Colonic mucosa (tissue), 4 donors: ENCODE measurements at regions not wholly inside any gene's neighbourhood (a gene's known extent, or its start where the extent isn't known, plus 50 kb on each side); places are given as distances from the start of the nearest gene placed in this dataset.
"Not testable (repeated sequence)": the region's sequence is repeated elsewhere in the genome, so short reads cannot be mapped to it uniquely, and the experiment has no call there.

Source experiments
- DNase-seq: peaks from one replicate; pipeline ENCODE4 v3.0.0-alpha.2; 2020
- H3K27ac ChIP-seq: fragments of 200-600 bp; one replicate; pipeline ENCODE4 v1.8.0; 2021
- H3K27me3 ChIP-seq: fragments of 200-600 bp; one replicate; pipeline ENCODE4 v1.8.0; 2021
- H3K36me3 ChIP-seq: fragments of 200-600 bp; one replicate; pipeline ENCODE4 v1.8.0; 2021
- H3K4me1 ChIP-seq: fragments of 200-600 bp; one replicate; pipeline ENCODE4 v1.8.0; 2021; ENCODE audit warnings: mild to moderate bottlenecking
- H3K4me3 ChIP-seq: fragments of 200-600 bp; one replicate; pipeline ENCODE4 v1.8.0; 2021
- H3K9ac ChIP-seq, 2 donors: one replicate each; pipeline ENCODE4 v1.7.0; 2013; ENCODE audit warnings: control low read depth in 2 of 2, low read depth in 2 of 2, low read length in 2 of 2
- H3K9me3 ChIP-seq: fragments of 200-600 bp; one replicate; pipeline ENCODE4 v1.8.0; 2021
- CTCF ChIP-seq: fragments of 200-600 bp; IDR thresholded peaks from one replicate; pipeline ENCODE4 v1.8.0; 2022; ENCODE audit warnings: antibody characterized with exemption, mild to moderate bottlenecking
- intact Hi-C: fragments of 100-400 bp; cut with DNase I; formaldehyde crosslinking; loops from one replicate; pipeline ENCODE4 v1.14.1; 2022
- donor health status: healthy.
- donor health status: DM: no; HTN: no; CAD: no.
- donor health status: DM: no; HTN: no; CAD: no.

DNA sequence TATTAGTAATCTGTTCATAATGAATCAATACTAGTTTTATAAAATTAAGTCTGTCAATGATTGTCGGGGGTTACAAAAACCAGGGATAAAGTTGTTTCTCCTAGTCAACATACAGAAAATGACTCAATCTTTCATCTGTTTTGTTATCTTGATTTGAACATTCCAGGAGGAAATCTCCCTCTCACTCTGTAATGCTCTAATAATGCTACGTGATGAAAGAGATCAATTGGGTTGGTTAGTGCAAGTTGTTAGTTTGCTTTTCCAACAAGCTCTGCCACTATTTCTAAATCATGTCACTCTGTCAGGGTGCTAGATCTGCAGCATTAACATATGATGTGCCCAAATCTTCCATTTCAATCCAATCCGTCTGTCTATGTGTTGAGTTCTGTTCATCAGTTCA, 379.5 kb upstream of the GJE1 start:
- Histone ChIP-seq H3K4me3 (no peak overlapping the region), H3K27me3 (no peaks in the 10 kb centered on the region), H3K27ac (no peak overlapping the region), H3K36me3 (no peaks in the 10 kb centered on the region), H3K9ac (no peak overlapping the region), H3K4me1 (no peaks in the 10 kb centered on the region), H3K9me3 (no peaks in the 10 kb centered on the region)
- no peak for TF ChIP-seq CTCF
- intact Hi-C loops, result no loop called here
- no peak for DNase-seq

DNA sequence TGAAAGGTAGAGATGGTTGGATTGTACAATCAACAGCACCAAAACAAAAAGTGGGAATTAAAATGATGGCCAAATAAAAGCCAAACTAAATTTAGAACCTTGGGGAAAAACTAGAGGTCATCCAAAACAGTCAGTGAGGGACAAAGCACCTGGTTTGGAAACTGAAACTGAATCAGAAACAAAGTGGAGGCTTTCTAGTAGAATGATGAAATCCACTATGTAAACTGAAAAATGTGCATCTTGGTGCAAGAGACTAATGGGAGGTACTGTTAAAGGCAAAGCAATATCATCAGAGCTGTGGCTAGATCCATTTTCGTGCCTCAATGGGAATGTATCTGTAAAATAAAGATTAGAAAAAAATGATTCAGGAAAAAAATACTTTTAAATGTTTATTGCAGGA, 380.0 kb upstream of the GJE1 start:
- H3K9ac ChIP-seq, result no peak overlapping the region
- H3K36me3 ChIP-seq, result no peaks in the 10 kb centered on the region
- H3K27me3 ChIP-seq, result no peaks in the 10 kb centered on the region
- intact Hi-C loops, result no loop called here
- no peak for DNase-seq
- no peak for TF ChIP-seq CTCF
- H3K4me3 ChIP-seq, result no peak overlapping the region
- H3K4me1 ChIP-seq, result no peaks in the 10 kb centered on the region
- no peak overlapping the region for H3K27ac ChIP-seq
- H3K9me3 ChIP-seq, result no peaks in the 10 kb centered on the region

GRCh38 chr6:141746324-141746723, 386.4 kb upstream of the GJE1 start:
- H3K27me3 ChIP-seq, DNase-seq, intact Hi-C loops, H3K9me3 ChIP-seq, H3K36me3 ChIP-seq, H3K27ac ChIP-seq, H3K4me3 ChIP-seq, H3K9ac ChIP-seq, H3K4me1 ChIP-seq: not testable (repeated sequence)

- Histone ChIP-seq H3K9ac (no peak overlapping the region), H3K27ac (no peak overlapping the region), H3K9me3 (no peaks in the 10 kb centered on the region), H3K4me3 (no peak overlapping the region), H3K27me3 (no peaks in the 10 kb centered on the region), H3K36me3 (no peaks in the 10 kb centered on the region), H3K4me1 (no peaks in the 10 kb centered on the region)
- TF ChIP-seq CTCF, result no peak
- DNase-seq, result no peak
- intact Hi-C loops, result no loop called here
Observed at GRCh38 chr6:141744971-141745370, 387.8 kb upstream of the GJE1 start.

DNA sequence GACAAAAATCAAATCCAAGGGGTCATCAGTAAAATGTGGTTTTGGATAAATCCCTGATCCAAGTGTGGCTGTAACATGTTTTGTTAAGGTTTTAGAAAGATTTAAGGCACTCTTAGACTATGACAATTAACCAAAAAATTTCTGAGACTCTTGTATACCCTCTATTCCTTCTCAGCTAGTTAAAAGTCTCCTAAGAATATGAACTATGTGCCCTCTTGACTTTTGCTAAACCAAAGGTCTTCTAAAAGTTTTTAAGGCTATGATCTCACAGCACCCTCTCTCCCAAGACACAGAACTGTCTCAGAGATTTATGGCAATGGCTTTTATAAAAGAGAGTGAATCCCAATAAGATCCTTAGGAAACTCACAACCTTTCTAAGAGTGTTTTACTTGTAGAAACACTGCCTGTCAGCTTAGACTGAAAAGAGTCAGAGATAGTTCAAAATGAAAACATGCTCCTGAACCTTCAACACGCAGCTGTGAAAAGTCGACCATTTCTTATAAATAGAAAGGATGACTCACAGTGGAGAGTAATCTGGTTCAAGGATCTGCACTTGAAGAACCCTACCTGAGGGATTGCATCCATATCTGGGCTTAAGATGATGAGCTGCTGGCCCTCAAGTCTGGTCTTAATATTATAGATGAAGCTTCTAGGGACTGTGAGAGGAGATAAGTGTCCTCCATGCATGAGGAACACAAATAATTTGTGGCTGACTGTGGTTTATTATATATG, 388.4 kb upstream of the GJE1 start:
- no peak for DNase-seq
- H3K9ac ChIP-seq, result no peak overlapping the region
- TF ChIP-seq CTCF, result no peak
- H3K27me3 ChIP-seq, result no peaks in the 10 kb centered on the region
- no peaks in the 10 kb centered on the region for H3K9me3 ChIP-seq
- no peak overlapping the region for H3K4me3 ChIP-seq
- H3K36me3 ChIP-seq, result no peaks in the 10 kb centered on the region
- no peak overlapping the region for H3K27ac ChIP-seq
- intact Hi-C loops, result no loop called here
- no peaks in the 10 kb centered on the region for H3K4me1 ChIP-seq

DNA sequence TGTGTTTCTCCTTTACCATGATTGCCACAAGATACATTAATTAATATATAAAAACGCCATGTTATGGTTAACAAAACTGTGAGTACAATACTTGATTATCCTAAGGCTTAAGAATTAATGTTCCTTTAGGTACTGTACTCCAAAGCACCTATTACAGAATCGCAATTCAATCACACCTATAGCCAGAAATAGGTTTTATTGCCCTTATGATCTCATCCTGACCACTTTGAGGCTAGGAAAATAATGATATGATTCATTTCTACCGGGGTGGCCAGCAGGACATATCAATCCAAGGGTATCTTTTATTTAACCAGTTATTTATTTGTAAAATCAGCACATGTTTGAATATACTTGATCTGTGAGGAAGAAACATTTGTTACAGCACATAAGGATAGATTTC, 396.6 kb upstream of the GJE1 start:
- Histone ChIP-seq H3K4me1 (no peaks in the 10 kb centered on the region), H3K9ac (no peak overlapping the region), H3K4me3 (no peak overlapping the region), H3K27ac (no peak overlapping the region), H3K27me3 (no peaks in the 10 kb centered on the region), H3K36me3 (no peaks in the 10 kb centered on the region), H3K9me3 (no peaks in the 10 kb centered on the region)
- DNase-seq, result no peak
- intact Hi-C loops, result no loop called here
- TF ChIP-seq CTCF, result no peak
